BLaER1 (cell line): ENCODE measurements at regions not wholly inside any gene's neighbourhood (a gene's known extent, or its start where the extent isn't known, plus 50 kb on each side); places are given as distances from the start of the nearest gene placed in this dataset.
A peak's percentile ranks its signal among the peaks of the same experiment; 100 is the strongest.

Experiments used
- H3K27ac ChIP-seq: shearing (Covaris generic); formaldehyde crosslinking; 2 replicates; pipeline ENCODE4 v1.8.1; 2022
- H3K27me3 ChIP-seq: shearing (Covaris generic); formaldehyde crosslinking; 2 replicates; pipeline ENCODE4 v1.8.1; 2022
- H3K36me3 ChIP-seq: shearing (Covaris generic); formaldehyde crosslinking; 2 replicates; pipeline ENCODE4 v1.8.1; 2022
- H3K4me1 ChIP-seq: shearing (Covaris generic); formaldehyde crosslinking; 2 replicates; pipeline ENCODE4 v1.8.1; 2022
- H3K4me2 ChIP-seq: shearing (Covaris generic); formaldehyde crosslinking; 2 replicates; pipeline ENCODE4 v1.8.1; 2022
- H3K4me3 ChIP-seq: shearing (Covaris generic); formaldehyde crosslinking; 2 replicates; pipeline ENCODE4 v1.8.1; 2022
- H3K9ac ChIP-seq: shearing (Covaris generic); formaldehyde crosslinking; 2 replicates; pipeline ENCODE4 v1.8.1; 2022
- H3K9me3 ChIP-seq: shearing (Covaris generic); formaldehyde crosslinking; 2 replicates; pipeline ENCODE4 v1.8.1; 2022
- H4K20me1 ChIP-seq: shearing (Covaris generic); formaldehyde crosslinking; 2 replicates; pipeline ENCODE4 v1.8.1; 2022
- Cebpa-rat ChIP-seq: shearing (Covaris generic); IDR thresholded peaks from 2 replicates; pipeline ENCODE4 v1.8.1; 2022

DNA sequence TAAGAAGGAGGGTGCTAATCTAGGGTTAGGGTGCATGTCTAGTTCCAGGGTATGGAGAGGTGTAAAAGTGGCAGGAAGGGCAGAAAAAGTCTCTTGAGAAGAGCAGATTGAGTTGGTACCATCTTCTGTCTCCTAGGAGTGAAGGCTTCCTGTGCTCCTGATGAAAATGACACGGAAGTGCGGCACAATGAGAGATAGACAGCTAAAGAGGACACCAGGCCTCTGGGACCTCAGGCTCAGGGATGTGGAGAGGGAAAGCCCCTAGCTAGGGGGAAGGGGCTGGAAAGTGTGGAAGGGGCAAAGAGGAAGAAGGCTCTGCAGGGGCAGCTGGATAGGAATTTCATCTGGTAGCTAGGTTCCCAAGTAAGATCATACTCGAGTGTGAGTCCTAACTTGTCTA lies 498.3 kb upstream of the EEF2KMT start:
- Histone ChIP-seq H3K27ac (no peak overlapping the region), H3K9me3 (no peaks in the 10 kb centered on the region), H3K4me2 (no peak overlapping the region), H3K27me3 (no peaks in the 10 kb centered on the region), H4K20me1 (no peaks in the 10 kb centered on the region), H3K4me3 (no peak overlapping the region), H3K36me3 (no peaks in the 10 kb centered on the region), H3K9ac (no peak overlapping the region), H3K4me1 (no peaks in the 10 kb centered on the region)
- TF ChIP-seq Cebpa-rat, result no peak

DNA sequence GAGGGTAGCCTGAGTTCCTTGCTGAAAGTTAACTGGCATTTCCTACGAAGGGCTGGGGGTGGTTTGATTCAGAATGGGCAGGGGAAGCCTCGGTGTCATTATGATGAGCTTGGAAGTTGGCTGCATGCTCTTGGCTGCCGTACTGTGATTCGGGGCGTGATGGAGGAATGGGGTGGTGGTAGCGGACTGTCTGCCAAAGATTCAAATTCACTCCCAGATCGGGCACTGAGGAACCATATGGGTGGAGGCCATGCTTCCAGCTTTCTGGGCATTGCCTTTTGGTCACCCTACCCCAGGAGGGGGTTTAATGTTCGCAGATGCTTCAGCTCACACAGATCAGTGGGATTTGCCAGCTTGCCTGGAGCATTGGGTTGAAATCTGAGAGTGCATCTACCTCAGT lies 492.8 kb upstream of the EEF2KMT start:
- no peak overlapping the region for H3K4me3 ChIP-seq
- no peak overlapping the region for H3K4me2 ChIP-seq
- no peak overlapping the region for H3K27ac ChIP-seq
- H3K9ac ChIP-seq, result no peak overlapping the region
- peaks cover 24% of the 10 kb centered on the region for H3K27me3 ChIP-seq
- no peaks in the 10 kb centered on the region for H3K4me1 ChIP-seq
- no peaks in the 10 kb centered on the region for H3K36me3 ChIP-seq
- TF ChIP-seq Cebpa-rat, result no peak
- no peaks in the 10 kb centered on the region for H3K9me3 ChIP-seq
- H4K20me1 ChIP-seq, result no peaks in the 10 kb centered on the region; the same call in 1 of the 2 replicates

DNA sequence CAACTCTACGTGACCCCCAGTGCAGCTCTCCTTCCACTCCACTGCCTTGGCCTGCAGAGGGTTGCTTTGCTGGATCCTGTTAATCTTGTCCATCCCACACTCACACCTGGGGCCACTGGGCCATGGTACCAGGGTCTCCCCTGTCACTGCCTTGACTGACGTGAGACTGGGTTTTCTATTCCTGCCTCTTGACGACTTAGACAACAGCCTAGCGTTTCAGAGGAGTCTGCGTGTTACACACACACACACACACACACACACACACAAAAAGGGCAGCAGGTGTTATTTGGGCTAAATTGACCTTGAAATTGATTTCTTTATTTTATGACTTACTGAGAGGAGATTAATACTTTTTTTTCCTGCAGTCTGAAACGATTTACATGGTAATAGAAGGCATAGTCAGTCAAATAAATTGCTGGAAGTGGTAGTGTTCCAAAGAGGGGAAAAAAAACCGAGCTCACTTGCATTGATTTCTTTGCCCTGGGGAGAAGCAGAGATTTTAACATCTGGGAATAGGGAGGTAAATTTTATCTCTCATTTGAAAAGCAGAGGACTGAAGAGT lies 492.3 kb upstream of the EEF2KMT start:
- TF ChIP-seq Cebpa-rat, result no peak
- H3K27ac ChIP-seq, result no peak overlapping the region
- H3K27me3 ChIP-seq, result peaks cover 29% of the 10 kb centered on the region
- H3K9me3 ChIP-seq, result no peaks in the 10 kb centered on the region
- no peak overlapping the region for H3K4me2 ChIP-seq
- no peaks in the 10 kb centered on the region for H3K36me3 ChIP-seq
- H3K4me1 ChIP-seq, result no peaks in the 10 kb centered on the region
- H3K9ac ChIP-seq, result no peak overlapping the region
- no peak overlapping the region for H3K4me3 ChIP-seq
- H4K20me1 ChIP-seq, result no peaks in the 10 kb centered on the region; the same call in 1 of the 2 replicates

GRCh38 chr16:5584109-5584508 lies 486.5 kb upstream of the EEF2KMT start:
- no peak overlapping the region for H3K27ac ChIP-seq
- H4K20me1 ChIP-seq, result peaks cover 52% of the 10 kb centered on the region; the same call in 1 of the 2 replicates
- peaks cover 74% of the 10 kb centered on the region for H3K27me3 ChIP-seq
- no peaks in the 10 kb centered on the region for H3K9me3 ChIP-seq
- TF ChIP-seq Cebpa-rat, result no peak
- H3K36me3 ChIP-seq, result no peaks in the 10 kb centered on the region
- H3K9ac ChIP-seq, result no peak overlapping the region
- no peak overlapping the region for H3K4me3 ChIP-seq
- peaks cover 33% of the 10 kb centered on the region for H3K4me1 ChIP-seq
- peak overlapping the region; percentile 71 for H3K4me2 ChIP-seq

- no peaks in the 10 kb centered on the region for H3K9me3 ChIP-seq
- peaks cover 33% of the 10 kb centered on the region for H3K4me1 ChIP-seq
- no peak overlapping the region for H3K4me3 ChIP-seq
- peaks cover 52% of the 10 kb centered on the region; the same call in 1 of the 2 replicates for H4K20me1 ChIP-seq
- H3K36me3 ChIP-seq, result no peaks in the 10 kb centered on the region
- H3K4me2 ChIP-seq, result peak overlapping the region; percentile 55
- H3K27ac ChIP-seq, result no peak overlapping the region
- H3K27me3 ChIP-seq, result peaks cover 85% of the 10 kb centered on the region
- H3K9ac ChIP-seq, result no peak overlapping the region
- TF ChIP-seq Cebpa-rat, result no peak
Observed at GRCh38 chr16:5582529-5582928, 484.9 kb upstream of the EEF2KMT start.

GRCh38 chr16:5581908-5582307 lies 484.3 kb upstream of the EEF2KMT start:
- H3K36me3 ChIP-seq, result no peaks in the 10 kb centered on the region
- H3K4me3 ChIP-seq, result no peak overlapping the region
- TF ChIP-seq Cebpa-rat, result no peak
- peaks cover 33% of the 10 kb centered on the region for H3K4me1 ChIP-seq
- H3K27me3 ChIP-seq, result peaks cover 90% of the 10 kb centered on the region
- no peak overlapping the region for H3K27ac ChIP-seq
- peaks cover 52% of the 10 kb centered on the region; the same call in 1 of the 2 replicates for H4K20me1 ChIP-seq
- no peaks in the 10 kb centered on the region for H3K9me3 ChIP-seq
- peak overlapping the region; percentile 55 for H3K4me2 ChIP-seq
- H3K9ac ChIP-seq, result no peak overlapping the region

GRCh38 chr16:5581428-5581827 lies 483.8 kb upstream of the EEF2KMT start:
- H3K4me3 ChIP-seq, result no peak overlapping the region
- H3K27ac ChIP-seq, result no peak overlapping the region
- no peaks in the 10 kb centered on the region for H3K9me3 ChIP-seq
- peak overlapping the region; percentile 55 for H3K4me2 ChIP-seq
- peaks cover 90% of the 10 kb centered on the region for H3K27me3 ChIP-seq
- H3K36me3 ChIP-seq, result no peaks in the 10 kb centered on the region
- peaks cover 33% of the 10 kb centered on the region for H3K4me1 ChIP-seq
- no peak overlapping the region for H3K9ac ChIP-seq
- H4K20me1 ChIP-seq, result peaks cover 52% of the 10 kb centered on the region; the same call in 1 of the 2 replicates
- no peak for TF ChIP-seq Cebpa-rat

DNA sequence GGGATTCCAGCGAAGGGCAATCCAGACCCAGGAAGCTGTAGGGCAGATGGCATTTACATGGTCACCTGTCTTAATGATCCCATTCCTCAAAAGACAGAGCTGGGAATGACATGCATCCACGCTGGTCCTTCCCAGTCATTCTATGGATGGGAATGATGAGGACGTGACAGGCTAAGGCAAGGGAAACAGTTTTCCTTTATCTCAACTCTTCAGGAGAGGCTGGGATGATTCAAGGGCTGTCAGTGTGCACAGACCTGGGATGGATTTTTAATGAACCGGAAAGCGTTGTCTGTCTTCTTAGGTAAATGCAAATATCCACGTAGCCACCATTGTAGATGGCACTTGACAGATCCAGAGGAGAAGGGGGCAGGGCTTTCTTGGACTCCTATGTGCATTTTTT lies 483.2 kb upstream of the EEF2KMT start:
- Histone ChIP-seq H3K4me2 (no peak overlapping the region), H3K27ac (no peak overlapping the region), H4K20me1 (peaks cover 52% of the 10 kb centered on the region; the same call in 1 of the 2 replicates), H3K36me3 (no peaks in the 10 kb centered on the region), H3K4me1 (peaks cover 33% of the 10 kb centered on the region), H3K4me3 (no peak overlapping the region), H3K9ac (no peak overlapping the region), H3K9me3 (no peaks in the 10 kb centered on the region), H3K27me3 (peaks cover 83% of the 10 kb centered on the region)
- no peak for TF ChIP-seq Cebpa-rat

DNA sequence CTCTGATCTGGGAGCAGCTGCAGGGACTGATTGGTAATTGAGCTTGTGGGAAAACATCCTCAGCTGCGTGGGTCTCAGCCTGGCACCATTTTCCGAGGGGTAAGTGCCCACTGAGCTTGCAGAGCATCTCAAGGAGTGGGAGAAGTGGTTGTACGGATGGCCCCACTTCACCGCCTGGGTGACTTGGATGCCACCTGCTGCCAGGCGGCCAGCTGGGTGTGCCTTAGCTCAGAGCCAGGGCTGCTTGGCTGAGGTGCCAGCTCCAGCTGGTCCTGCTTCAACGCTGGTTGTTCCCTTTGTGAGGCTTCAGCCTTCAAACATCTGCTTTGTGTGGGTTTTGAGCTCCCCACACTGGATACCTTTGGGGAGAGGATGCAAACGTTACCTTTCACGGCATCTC lies 482.7 kb upstream of the EEF2KMT start:
- Histone ChIP-seq H3K9me3 (no peaks in the 10 kb centered on the region), H3K36me3 (no peaks in the 10 kb centered on the region), H3K4me3 (no peak overlapping the region), H3K27me3 (peaks cover 79% of the 10 kb centered on the region), H3K4me1 (peaks cover 33% of the 10 kb centered on the region), H3K4me2 (no peak overlapping the region), H4K20me1 (peaks cover 52% of the 10 kb centered on the region; the same call in 1 of the 2 replicates), H3K9ac (no peak overlapping the region), H3K27ac (no peak overlapping the region)
- TF ChIP-seq Cebpa-rat, result no peak

- Histone ChIP-seq H3K27me3 (peaks cover 69% of the 10 kb centered on the region), H4K20me1 (peaks cover 46% of the 10 kb centered on the region; the same call in 1 of the 2 replicates), H3K9me3 (no peaks in the 10 kb centered on the region), H3K27ac (no peak overlapping the region), H3K4me3 (no peak overlapping the region), H3K36me3 (no peaks in the 10 kb centered on the region), H3K9ac (no peak overlapping the region), H3K4me2 (no peak overlapping the region), H3K4me1 (peaks cover 27% of the 10 kb centered on the region)
- TF ChIP-seq Cebpa-rat, result no peak
Observed at GRCh38 chr16:5578980-5579379, 481.4 kb upstream of the EEF2KMT start.
